HG03139 (cell line): ENCODE measurements at regions not wholly inside any gene's neighbourhood (a gene's known extent, or its start where the extent isn't known, plus 50 kb on each side); places are given as distances from the start of the nearest gene placed in this dataset.
A peak's percentile ranks its signal among the peaks of the same experiment; 100 is the strongest.
"Not testable (repeated sequence)": the region's sequence is repeated elsewhere in the genome, so short reads cannot be mapped to it uniquely, and the experiment has no call there.

ENCODE experiments used
- ATAC-seq: cut with Tn5 transposase; IDR thresholded peaks from one replicate; pipeline ENCODE4 v1.9.1; 2021; ENCODE audit not compliant: unreplicated experiment

DNA sequence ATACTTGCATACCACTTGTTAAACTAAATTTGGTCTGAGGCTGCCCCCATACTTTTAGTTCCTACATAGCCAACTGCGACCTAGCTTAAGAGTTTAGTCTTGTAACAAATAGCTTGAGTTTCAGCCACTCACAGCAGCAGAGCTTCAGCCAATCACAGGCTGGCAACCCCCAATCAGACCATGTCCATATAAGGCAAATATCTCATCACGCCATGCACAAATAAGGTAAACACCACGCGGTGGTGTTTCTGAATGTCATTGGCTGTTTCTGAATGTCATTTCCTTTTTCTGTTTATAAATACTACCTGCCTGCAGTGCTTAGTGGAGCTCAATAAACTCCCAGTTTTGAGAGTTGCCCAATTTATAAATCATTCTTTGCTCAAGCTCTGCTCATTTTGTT is 143.1 kb upstream of the MAD2L1 start:
- no peak for ATAC-seq

DNA sequence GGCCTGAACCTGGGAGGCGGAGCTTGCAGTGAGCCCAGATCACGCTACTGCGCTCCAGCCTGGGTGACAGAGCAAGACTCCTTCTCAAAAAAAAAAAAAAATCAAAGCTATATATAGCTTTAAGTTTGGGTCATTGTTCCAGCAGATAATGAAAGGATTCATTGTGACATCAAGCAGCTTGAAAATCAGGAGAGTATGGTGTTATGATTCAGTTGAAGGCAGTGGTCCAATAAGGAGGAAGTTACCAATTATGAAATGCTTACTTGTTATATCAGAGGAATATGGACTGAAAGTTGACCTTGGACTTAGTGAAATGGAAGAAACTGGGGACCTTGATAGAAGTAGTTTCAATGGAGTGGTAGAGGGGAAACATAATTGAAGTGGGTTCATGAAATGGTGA is 140.4 kb upstream of the MAD2L1 start:
- ATAC-seq = no peak

DNA sequence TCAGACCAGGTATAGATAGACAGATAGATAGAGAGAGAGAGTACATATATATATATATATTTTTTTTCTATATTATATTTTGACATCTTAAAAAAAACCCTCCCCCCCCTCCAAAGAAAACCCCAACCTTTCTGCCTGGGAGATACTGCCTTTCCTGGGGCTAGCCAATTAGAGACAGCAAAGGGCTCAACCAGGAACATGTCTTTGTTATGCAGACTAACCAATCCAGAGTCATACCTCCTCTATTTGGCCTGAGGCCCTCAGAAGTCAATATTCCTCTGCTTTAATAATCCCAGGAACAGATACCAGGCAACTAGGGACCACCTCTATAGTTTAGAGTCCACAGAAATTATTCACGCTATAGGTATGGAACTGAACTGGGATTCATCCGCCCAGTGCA is 135.6 kb upstream of the MAD2L1 start:
- ATAC-seq = no peak

DNA sequence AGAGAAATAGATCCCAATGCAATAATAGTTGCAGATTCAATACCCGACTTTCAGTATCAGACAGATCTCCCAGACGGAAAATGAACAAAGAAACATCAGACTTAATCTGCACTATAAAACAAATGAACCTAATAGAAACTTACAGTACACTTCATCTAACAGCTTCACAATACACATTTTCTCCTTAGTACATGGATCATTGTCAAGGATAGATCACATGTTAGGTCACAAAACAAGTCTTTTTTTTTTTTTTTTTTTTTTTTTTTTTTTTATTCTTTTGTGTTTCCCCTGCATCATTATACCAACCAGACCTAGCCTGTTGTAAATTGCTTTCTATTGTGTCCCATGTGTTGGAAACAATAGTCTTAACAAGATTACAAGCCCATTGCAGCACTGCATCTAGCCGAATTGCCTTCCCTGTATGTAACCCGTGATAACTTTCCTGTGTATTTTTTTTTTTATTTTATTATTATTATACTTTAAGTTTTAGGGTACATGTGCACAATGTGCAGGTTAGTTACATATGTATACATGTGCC is 134.0 kb upstream of the MAD2L1 start:
- ATAC-seq = not testable (repeated sequence)

DNA sequence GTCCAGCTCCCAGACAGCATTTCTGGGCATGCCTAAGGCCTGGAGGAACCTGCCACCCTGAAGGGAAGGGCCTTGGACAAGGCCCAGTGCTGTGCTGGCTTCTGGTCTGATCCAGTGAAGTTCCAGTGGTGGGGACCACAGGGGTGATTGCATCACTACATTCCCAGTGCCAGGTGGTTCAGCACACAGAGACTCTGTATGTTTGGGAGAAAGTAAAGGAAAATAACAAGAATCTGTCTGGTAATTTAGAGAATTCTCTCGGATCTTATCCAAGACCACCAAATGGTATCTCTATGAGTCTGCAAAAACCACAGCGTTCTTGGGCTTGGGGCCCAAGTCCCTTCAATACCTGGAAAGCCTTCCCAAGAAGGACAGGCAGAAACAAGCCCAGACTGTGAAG is 131.8 kb upstream of the MAD2L1 start:
- ATAC-seq = no peak

DNA sequence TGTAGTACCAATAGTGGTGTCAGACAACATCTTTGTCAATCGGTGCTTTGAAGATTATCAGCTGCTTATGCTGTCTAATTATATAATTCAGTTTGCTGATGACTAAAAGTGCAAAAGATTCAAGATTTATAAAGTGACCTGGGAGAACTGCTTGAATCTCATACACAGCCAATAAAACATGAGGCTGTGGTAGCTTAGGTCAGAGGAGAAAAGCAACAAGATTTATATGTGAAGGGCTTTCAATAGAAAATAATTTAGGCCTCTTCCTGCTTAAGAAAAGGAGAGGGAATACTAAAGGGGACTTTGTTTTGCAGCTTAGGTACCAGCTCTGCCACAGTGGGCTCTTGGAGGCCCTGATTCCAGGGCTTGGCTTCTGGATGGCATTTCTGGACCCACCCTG is 111.0 kb upstream of the MAD2L1 start:
- ATAC-seq = no peak

DNA sequence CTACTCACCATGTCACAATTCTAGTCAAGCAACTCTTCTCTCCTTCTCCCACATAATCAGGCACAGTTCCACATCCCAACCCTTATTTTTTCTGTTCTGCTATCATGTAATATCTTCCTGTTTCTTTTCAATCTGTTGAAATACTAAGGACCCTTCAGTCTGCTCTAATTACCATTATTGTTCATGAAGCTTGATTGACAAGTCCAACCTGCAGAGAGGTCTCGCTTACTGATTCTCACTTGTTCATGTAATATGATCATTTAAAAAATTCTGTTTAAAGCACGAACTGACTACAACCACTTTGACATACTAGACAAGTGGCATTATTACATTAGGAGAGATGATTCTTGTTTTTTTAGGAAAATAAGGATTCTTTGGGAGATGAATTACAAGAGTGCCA is 108.6 kb upstream of the MAD2L1 start:
- ATAC-seq = no peak

DNA sequence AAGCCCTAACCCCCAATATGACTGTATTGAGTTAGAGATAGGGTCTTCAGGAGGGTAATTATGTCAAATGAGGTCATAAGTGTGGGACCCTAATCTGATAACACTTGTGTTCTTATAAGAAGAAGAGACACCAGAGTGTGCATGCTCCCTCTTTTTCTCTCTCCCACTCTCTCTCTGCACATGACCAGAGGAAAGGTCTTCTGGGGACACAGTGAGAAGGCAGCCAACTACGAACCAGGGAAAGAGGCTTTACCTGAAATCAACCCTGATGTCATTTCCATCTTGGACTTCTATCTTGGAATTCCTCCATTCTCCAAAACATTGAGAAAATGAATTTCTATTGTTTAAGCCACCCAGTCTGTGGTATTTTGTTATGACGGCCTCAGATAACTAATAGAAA is 97.2 kb upstream of the MAD2L1 start:
- ATAC-seq = no peak

DNA sequence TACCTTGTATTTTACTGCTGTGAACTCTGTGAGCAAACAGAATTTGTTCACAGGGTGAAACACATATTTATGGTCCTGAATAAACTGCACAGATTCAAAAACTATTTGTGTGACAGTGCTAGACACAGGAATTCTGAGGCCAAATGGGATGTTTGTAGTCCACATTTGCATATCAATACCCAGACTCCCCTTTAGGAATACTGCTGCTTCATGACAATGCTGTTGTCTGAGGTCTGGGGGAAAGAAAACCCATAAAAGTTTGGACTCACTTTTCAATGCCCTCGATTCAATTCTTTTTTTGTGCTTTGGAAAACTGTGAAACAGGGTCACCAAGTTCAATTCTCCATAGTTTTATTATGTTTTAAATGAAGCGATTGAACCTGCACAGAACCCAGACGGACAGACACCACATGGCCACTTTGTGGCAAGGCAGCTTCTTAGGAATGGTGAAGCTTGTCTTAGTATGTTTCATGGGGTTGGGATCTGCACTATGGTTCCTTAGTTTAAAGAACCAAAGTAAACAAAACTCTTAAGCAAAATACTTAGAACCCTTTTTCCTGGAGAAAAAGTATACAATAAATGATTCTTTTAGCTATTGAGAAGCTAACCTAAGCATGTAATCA is 92.3 kb upstream of the MAD2L1 start:
- ATAC-seq = no peak

DNA sequence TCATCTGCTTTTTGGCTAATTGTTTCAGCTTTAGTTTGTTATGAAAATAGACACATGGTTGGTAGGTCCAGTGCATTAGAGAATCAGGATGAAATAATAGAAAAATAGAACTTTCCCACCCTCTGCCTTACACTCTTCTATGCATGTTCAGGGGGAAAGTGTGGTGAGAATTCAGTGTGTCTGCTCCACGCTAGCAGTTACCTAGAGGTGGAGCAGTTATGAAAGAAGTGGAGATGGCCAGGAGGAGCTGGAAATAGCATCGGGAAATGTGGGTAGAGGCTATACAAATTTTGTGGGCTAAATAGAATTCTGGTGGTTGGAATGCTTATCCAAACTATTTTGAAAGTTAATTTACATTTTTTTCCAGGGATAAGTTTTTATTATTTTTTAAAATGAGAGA is 91.4 kb upstream of the MAD2L1 start:
- ATAC-seq = no peak

DNA sequence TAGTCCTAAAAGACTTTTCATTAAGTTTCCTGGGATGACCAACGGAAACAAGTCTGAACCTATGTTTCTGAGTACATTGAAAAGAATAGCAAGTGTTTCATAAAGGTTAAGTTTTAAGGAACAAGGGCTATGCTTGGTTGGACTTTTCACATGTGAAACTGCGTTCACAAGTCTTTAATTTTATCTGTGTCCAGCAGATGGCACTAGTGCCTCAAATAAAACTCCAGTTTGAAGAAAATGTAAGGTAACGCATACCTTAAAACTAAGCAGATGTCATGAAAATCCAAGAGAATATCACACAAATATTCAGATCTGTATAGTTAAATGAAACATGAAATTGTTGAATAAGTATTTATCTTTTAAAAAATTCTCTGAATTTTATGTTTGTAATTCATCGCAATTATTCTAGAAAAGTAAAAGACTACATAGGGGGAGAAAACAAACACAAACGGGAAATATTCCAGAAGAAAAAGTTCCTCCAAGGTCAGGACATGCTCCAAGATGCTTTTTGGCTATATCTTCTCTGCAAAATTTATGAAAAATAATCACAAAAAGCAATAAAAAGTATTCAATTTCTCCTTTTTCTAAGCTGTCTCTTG is 89.6 kb upstream of the MAD2L1 start:
- peak; percentile 75 for ATAC-seq

DNA sequence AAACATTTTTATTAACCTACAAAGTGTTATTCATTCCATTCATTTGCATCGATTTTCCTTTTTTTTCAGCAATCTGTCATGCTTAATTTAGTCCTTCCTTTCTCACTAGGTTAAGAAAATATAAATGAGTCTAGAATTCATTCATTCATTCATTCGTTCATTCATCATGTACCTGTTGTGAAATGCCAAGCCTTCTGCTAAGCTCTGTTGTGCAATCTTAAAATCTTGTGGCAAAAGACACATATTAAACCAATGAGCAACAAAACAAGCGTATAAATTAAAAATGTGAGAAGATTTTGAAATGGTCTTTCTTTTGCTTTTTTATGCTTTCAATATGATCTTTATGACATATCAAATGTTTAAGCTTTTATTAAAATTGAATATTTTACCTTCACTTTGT is 88.6 kb upstream of the MAD2L1 start:
- ATAC-seq = no peak

DNA sequence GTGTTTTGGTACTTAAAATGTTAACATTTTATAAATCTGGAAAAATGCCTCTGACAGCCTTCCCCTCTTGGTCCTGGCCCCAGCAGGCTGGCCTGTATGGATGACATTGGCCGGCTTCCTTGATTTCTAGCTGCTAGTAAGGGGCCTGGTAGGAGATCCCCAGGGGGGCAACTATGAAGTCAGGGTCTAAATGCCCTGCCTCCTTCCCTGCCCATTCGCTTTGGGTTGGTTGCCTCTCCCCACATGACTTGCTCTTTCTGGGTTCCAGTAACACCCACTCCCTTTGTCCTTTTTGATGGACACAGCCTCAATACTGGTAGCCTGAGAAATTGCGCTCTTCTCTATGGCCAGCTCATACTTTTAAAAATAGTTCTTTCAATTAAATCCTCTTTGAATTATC is 78.0 kb upstream of the MAD2L1 start:
- no peak for ATAC-seq

DNA sequence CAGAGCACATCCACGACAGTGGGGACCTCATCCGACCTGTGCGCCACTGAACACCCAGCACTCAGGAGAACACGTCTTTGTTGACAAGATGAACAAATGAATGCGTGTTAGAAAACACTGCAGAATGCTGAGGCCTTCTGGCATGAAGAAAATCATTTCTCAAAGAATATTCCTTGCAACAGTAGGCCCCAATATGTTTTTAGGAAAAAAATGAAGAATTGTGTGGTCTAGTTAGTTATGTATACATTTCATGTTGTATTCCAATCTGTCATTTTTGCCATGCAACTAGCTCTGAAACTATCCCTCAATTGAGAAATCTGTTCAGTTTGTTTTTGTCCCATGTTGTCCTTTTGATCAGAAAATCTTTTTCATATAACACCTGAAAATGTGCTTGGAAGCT is 77.4 kb upstream of the MAD2L1 start:
- no peak for ATAC-seq

DNA sequence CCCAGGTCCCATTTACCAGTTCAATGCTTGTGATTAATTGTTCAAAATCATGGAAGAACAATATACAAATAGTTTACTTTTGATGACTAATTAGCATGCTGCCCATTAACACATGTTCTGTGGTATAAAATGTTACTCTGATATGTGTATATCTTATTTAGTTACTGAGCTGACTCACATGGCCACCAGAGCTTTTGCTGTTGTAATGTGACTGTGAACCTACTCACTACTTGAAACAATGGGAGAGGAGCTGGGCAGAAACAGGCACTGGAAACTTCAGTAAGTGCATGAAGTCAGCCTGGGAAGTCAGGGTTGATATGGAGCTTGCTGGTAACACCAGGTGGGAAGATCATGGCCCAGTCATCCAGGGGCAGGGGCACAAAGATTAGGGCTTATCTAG is 72.7 kb upstream of the MAD2L1 start:
- ATAC-seq = no peak

DNA sequence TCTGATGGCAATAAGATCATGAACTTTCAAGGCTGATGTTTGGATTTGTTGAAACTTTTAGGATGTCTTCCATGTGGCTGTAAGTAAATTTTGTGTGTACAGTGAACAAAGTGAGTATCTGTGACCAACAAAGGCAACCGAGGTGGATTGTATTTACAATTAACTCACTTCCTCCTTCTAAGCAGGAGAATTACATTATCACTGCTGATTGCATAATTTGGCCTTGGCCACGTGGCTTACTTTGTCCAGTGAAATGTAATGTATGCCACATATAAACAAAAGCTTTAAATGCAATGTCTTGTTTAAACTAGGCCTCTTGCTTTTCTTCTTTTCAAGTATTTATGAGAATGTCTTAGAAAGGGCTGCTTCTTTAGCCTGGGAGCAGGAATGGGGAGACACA is 66.3 kb upstream of the MAD2L1 start:
- no peak for ATAC-seq

DNA sequence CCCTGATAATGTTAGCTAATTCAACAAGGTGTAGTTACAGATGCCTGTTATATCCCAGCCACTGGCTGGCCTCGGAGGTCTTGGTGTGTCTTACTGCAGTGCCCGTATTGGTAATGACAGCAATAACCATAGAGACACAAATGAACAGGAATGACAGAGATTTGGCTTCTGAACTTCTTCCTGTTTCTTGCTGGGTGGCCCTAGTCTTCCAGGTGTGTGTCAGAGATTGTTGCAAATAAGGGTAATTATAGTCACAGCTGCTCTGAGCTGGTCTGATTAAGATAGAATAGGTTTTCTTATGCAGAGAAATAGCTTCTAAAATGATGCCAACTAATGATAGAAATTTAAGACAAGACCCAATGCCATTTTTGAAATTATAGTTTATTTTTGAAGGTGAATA is 64.1 kb upstream of the MAD2L1 start:
- no peak for ATAC-seq
